Fibroblast of pulmonary artery (primary cell): ENCODE measurements at regions not wholly inside any gene's neighbourhood (a gene's known extent, or its start where the extent isn't known, plus 50 kb on each side); places are given as distances from the start of the nearest gene placed in this dataset.
A peak's percentile ranks its signal among the peaks of the same experiment; 100 is the strongest.

Experiments used
- DNase-seq: peaks from one replicate; pipeline ENCODE4 v3.0.0-alpha.2; 2010; ENCODE audit warnings: low read depth
- H3K4me3 ChIP-seq: replicated peaks from 2 replicates; pipeline ENCODE4 v1.5.1; 2011; ENCODE audit warnings: low read depth, mild to moderate bottlenecking, control low read depth, low read length, moderate library complexity
- TF ChIP-seq, protein P1 (sequence below): IDR thresholded peaks from 2 replicates; pipeline ENCODE4 v1.5.1; 2011; ENCODE audit warnings: mild to moderate bottlenecking, control low read depth, low read length, inconsistent platforms; ENCODE audit errors: missing control alignments

DNA sequence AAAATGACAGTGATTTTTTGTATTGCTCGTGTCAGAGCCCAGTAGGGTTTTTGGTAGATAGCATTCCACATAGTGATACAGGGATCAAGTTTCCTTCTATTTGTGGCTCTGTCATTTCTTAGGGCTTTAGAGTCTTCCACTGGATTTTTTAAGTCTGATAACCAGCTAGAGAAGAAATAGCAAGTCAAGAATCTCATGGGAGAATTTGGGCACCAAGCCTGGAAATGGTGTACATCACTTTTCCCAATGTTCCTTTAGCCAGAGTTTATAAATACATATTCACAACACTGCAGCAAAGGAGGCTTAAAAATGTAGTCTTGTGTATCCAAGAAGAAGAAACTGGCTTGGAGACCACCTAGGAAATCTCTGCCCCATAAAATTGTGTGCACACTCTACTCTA lies 647.1 kb upstream of the KLF4 start:
- no peak overlapping the region for H3K4me3 ChIP-seq
- TF ChIP-seq, protein P1, sequence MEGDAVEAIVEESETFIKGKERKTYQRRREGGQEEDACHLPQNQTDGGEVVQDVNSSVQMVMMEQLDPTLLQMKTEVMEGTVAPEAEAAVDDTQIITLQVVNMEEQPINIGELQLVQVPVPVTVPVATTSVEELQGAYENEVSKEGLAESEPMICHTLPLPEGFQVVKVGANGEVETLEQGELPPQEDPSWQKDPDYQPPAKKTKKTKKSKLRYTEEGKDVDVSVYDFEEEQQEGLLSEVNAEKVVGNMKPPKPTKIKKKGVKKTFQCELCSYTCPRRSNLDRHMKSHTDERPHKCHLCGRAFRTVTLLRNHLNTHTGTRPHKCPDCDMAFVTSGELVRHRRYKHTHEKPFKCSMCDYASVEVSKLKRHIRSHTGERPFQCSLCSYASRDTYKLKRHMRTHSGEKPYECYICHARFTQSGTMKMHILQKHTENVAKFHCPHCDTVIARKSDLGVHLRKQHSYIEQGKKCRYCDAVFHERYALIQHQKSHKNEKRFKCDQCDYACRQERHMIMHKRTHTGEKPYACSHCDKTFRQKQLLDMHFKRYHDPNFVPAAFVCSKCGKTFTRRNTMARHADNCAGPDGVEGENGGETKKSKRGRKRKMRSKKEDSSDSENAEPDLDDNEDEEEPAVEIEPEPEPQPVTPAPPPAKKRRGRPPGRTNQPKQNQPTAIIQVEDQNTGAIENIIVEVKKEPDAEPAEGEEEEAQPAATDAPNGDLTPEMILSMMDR = no peak
- DNase-seq = peak; percentile 22

GRCh38 chr9:108134486-108135128 lies 645.0 kb upstream of the KLF4 start:
- no peak overlapping the region for H3K4me3 ChIP-seq
- DNase-seq = no peak
- TF ChIP-seq, protein P1 = no peak

DNA sequence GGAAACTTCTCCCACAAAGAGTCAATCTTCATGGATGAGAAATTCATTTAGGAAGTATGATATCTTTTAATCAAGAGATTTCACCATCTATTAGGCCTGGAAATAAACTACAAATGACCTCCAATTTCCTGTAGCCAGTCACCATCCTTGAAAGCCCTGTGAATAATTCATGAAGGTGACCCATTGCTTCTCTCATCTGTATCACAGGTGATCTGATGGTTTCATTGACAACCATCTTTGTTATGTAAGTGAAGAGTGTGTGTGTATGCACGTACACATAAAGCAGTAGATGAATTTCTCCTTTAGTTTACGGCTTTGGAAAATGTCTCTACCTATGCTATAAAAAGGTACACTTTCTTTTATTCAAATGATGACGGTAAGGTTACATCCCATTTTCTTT lies 644.1 kb upstream of the KLF4 start:
- TF ChIP-seq, protein P1 = no peak
- H3K4me3 ChIP-seq = no peak overlapping the region
- DNase-seq = no peak

- no peak for DNase-seq
- no peak overlapping the region for H3K4me3 ChIP-seq
- TF ChIP-seq, protein P1 = no peak
Measured at GRCh38 chr9:108133101-108133500, 643.5 kb upstream of the KLF4 start.

- TF ChIP-seq, protein P1 = no peak
- no peak overlapping the region for H3K4me3 ChIP-seq
- DNase-seq = no peak
Measured at GRCh38 chr9:108130905-108131304, 641.3 kb upstream of the KLF4 start.

GRCh38 chr9:108125625-108126024 lies 636.1 kb upstream of the KLF4 start:
- no peak overlapping the region for H3K4me3 ChIP-seq
- DNase-seq = no peak
- TF ChIP-seq, protein P1 = peak; percentile 36

GRCh38 chr9:108119530-108120113 lies 630.1 kb upstream of the KLF4 start:
- TF ChIP-seq, protein P1 = no peak
- DNase-seq = peak; percentile 12
- H3K4me3 ChIP-seq = no peak overlapping the region
